Fibroblast of peridontal ligament (primary cell): ENCODE measurements at regions not wholly inside any gene's neighbourhood (a gene's known extent, or its start where the extent isn't known, plus 50 kb on each side); places are given as distances from the start of the nearest gene placed in this dataset.
A peak's percentile ranks its signal among the peaks of the same experiment; 100 is the strongest.
"Not testable (repeated sequence)": the region's sequence is repeated elsewhere in the genome, so short reads cannot be mapped to it uniquely, and the experiment has no call there.

Experiments used
- DNase-seq: peaks from one replicate; pipeline ENCODE4 v3.0.0-alpha.2; 2010; ENCODE audit errors: extremely low read depth

- no peak for DNase-seq
Observed at GRCh38 chr18:39313992-39314391, 1748.4 kb upstream of the CELF4 start.

DNA sequence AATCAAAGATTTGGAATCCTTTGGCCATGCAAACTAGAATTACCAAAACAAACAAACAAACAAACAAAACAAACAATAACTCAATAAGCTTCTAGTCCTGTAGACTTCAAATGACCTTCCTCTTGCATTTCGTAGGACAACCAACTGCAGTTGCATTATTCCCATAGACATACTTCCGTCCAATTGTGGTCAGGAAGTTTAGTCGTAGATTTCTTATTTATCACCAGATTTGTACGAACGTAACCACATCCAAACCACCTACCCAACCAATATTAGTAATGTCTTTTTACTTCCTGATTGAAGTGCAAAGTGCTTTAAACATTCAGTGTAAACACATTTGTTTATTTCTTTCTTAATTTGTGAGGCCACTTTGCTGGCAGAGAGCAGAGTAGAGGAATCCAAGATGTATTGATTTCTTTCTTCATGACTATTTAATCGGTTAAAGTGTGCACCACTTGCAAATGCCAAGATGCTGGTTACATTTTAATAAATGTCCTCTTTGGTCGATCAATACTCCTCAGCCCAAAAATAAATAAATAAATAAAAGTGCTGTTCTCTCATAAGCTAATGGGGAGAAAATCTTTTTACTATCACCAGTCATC lies 1745.6 kb upstream of the CELF4 start:
- no peak for DNase-seq

DNA sequence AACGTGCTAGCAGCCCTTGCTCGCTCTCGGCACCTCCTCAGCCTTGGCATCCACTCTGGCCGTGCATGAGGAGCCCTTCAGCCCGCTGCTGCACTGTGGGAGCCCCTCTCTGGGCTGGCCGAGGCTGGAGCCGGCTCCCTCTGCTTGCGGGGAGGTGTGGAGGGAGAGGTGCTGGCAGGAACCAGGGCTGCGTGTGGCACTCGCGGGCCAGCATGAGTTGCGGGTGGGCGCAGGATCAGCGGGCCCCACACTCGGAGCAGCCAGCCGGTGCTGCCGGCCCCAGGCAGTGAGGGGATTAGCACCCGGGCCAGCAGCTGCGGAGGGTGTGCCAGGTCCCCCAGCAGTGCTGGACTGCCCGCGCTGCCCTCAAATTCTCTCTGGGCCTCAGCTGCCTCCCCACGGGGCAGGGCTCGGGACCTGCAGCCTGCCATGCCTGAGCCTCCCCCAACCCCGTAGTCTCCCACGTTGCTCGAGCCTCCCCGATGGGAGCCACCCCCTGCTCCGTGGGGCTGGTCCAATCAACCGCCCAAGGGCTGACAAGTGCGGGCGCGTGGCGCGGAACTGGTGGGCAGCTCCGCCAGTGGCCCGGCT lies 1743.4 kb upstream of the CELF4 start:
- not testable (repeated sequence) for DNase-seq

- DNase-seq: no peak
Observed at GRCh38 chr18:39305766-39306165, 1740.2 kb upstream of the CELF4 start.

- no peak for DNase-seq
Observed at GRCh38 chr18:39302481-39302880, 1736.9 kb upstream of the CELF4 start.

- no peak for DNase-seq
Observed at GRCh38 chr18:39299152-39299551, 1733.6 kb upstream of the CELF4 start.

DNA sequence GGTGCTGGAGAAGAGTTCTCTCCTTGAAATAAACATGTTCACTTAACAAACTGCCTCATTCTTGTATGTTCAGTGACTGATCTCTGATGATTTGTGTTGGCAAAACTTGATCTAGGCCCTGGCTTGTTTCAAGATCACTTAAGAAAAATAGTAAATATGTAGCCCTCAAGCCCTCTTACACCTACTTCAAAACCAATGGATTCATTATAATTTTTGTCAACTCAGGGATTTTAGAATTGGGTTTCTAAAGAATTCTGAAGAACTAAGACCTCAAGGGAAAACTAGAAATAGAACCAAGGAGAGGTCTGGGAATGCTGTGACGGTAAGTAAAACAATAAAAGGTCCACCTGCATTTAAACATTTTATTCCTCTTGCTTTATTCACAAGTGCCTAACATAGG lies 1731.6 kb upstream of the CELF4 start:
- no peak for DNase-seq

DNA sequence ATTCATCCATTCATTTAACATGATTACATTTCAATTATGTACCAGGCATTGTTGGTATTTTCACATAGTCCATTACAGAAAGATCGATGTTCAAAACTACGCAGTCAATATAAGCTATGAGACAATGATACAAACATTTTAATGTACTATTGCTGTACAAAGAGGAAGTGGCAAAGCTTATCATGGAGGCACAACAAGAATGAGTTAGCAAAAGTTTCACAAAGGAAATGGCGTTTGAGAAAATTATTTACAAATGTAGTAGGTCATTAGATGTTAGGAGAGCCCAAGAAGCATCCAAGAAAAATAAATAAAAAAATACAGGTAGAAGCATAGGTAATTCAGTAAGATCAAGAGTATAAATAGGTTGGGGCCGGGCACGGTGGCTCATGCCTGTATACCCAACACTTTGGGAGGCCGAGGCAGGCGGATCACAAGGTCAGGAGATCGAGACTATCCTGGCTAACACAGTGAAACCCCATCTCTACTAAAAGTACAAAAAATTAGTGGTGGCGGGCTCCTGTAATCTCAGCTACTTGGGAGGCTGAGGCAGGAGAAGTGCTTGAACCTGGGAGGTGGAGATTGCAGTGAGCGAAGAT lies 1730.8 kb upstream of the CELF4 start:
- DNase-seq: no peak

- DNase-seq: no peak
Observed at GRCh38 chr18:39276764-39277163, 1711.2 kb upstream of the CELF4 start.

DNA sequence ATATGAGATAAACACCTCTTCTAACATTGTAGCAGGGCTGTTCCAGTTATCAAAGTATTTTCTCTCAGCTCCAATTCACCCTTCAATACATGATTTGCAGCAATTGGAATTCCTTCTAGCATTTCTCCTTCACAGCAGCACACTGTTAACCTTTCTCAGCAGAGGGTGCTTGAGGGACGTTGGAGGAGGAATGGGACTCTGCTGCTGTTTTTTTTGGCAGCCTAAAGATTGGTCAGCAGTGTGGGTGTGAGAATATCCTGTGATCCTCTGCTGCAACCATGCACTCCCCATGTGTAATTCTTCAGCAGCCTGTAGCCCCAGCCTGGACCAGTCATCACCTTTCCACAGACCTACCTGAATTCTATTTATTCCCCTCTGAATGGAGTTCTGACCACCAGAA lies 1708.9 kb upstream of the CELF4 start:
- DNase-seq: peak; percentile 2

DNA sequence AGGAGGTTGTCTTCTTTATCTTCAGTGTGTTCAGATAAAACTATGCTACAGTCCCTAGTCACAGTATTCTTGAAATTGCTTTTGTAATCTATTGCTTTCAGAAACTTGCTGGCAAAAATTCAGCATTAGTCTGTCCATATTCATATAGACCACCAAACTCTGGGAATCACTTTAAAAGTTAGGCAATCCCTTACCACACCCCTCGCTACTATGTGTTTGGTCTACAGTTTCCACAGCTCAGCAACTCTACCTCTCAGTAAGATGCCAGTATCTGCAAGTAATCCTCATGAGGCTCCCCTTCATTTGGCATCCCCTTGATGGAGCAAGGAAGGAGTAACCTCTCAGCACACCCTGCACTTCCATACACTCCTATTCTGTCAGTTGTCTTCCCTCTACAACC lies 1706.6 kb upstream of the CELF4 start:
- no peak for DNase-seq

- DNase-seq: no peak
Observed at GRCh38 chr18:39271654-39272053, 1706.1 kb upstream of the CELF4 start.

GRCh38 chr18:39260565-39260964 lies 1695.0 kb upstream of the CELF4 start:
- DNase-seq: no peak

GRCh38 chr18:39259736-39260135 lies 1694.1 kb upstream of the CELF4 start:
- no peak for DNase-seq

- DNase-seq: no peak
Observed at GRCh38 chr18:39244242-39244641, 1678.6 kb upstream of the CELF4 start.

DNA sequence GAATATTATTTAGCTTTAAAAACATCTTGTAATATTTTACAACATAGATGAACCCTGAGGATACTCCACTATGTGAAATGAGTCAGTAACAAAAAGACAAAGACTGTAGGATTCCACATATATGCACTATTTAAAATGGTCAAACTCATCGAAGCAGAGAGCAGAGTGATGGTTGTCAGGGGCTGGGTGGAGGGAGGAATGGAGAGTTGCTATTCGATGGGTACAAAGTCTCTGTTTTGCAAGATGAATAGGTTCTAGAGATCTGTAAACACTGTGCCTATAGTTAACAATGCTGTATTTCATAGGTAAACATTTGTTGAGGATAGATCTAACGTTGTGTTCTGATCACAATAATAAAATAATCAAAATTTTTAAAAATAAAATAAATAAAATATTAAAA lies 1675.9 kb upstream of the CELF4 start:
- no peak for DNase-seq

GRCh38 chr18:39238981-39239660 lies 1673.5 kb upstream of the CELF4 start:
- DNase-seq: no peak

GRCh38 chr18:39235118-39235719 lies 1669.6 kb upstream of the CELF4 start:
- no peak for DNase-seq

GRCh38 chr18:39232937-39233336 lies 1667.3 kb upstream of the CELF4 start:
- no peak for DNase-seq

DNA sequence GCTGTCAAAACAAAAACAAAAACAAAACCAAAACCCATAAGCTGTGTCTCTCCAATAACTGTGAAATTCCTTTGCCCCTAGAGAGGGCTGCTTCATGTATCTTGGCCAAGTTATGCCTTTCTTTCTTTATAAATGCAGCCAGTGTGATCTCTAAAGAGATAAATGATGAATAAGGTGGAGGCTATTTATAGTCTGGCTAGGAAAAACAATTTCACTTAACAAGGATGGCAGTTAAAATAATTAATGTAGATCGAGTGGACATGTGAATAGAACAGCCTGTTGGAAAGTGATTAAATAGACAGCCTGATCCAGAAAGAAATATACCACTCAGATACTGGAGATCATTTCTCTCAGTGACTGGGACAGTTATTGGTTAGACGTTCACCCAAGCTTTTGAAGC lies 1666.9 kb upstream of the CELF4 start:
- no peak for DNase-seq

GRCh38 chr18:39230086-39230803 lies 1664.6 kb upstream of the CELF4 start:
- DNase-seq: no peak

DNA sequence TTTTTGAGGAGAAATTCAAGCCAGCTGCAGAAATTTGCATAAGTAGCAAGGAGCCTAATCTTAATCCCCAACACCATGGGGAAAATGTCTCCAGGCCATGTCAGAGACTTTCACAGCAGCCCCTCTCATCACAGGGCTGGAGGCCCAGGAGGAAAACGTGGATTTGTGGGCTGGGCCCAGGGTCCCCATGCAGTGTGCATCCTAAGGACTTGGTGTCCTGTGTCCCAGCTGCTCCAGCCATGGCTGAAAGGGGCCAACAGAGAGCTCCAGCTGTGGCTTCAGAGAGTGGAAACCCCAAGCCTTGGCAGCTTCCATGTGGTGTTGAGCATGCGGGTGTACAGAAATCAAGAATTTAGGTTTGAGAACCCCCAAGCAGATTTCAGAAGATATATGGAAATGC lies 1662.2 kb upstream of the CELF4 start:
- not testable (repeated sequence) for DNase-seq
